ENCODE measurements at regions not wholly inside any gene's neighbourhood (a gene's known extent, or its start where the extent isn't known, plus 50 kb on each side); places are given as distances from the start of the nearest gene placed in this dataset.
"Not testable (repeated sequence)": the region's sequence is repeated elsewhere in the genome, so short reads cannot be mapped to it uniquely, and the experiment has no call there.

GRCh38 chr14:30462358-30462757, 96.6 kb upstream of the G2E3 start:
- H3K27me3 ChIP-seq = no peaks in the 10 kb centered on the region
- H4K20me1 ChIP-seq = no peaks in the 10 kb centered on the region
- TF ChIP-seq Cebpa-rat (IDR thresholded peaks at IDR 0.05) = no peak
- no peaks in the 10 kb centered on the region for H3K9me3 ChIP-seq
- no peaks in the 10 kb centered on the region for H3K36me3 ChIP-seq
- no peak overlapping the region for H3K27ac ChIP-seq
- H3K4me1 ChIP-seq = no peaks in the 10 kb centered on the region
- no peak overlapping the region for H3K4me3 ChIP-seq
- H3K4me2 ChIP-seq = no peak overlapping the region
- no peak overlapping the region for H3K9ac ChIP-seq

DNA sequence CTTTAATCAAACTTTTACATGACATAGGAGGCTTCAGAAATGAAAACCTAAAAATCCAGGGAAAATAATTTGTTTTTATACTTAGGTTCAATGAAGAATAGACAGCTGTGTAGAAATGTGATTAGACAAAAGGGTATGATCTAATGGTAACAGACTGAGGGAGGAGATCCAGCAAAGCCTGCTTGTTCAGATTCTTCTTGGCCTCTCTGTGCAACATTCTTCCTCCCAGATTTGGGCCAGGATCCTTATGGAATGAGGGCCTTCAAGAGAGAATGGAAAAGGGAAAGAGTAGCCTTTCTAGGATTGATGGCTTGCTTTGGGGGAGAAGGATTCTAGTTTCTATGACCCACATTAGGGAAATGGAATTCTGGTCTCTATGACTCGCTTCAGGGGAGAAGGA, 94.5 kb upstream of the G2E3 start:
- Histone ChIP-seq H3K36me3 (no peaks in the 10 kb centered on the region), H3K27me3 (no peaks in the 10 kb centered on the region), H3K9me3 (no peaks in the 10 kb centered on the region), H3K9ac (no peak overlapping the region), H3K4me1 (no peaks in the 10 kb centered on the region), H4K20me1 (no peaks in the 10 kb centered on the region), H3K4me3 (no peak overlapping the region), H3K4me2 (no peak overlapping the region), H3K27ac (no peak overlapping the region)
- TF ChIP-seq Cebpa-rat (IDR thresholded peaks at IDR 0.05) = no peak

- no peak overlapping the region for H3K4me3 ChIP-seq
- H3K4me1 ChIP-seq = no peaks in the 10 kb centered on the region
- no peak overlapping the region for H3K4me2 ChIP-seq
- no peaks in the 10 kb centered on the region for H3K36me3 ChIP-seq
- H3K9ac ChIP-seq = no peak overlapping the region
- no peak overlapping the region for H3K27ac ChIP-seq
- H3K27me3 ChIP-seq = no peaks in the 10 kb centered on the region
- no peaks in the 10 kb centered on the region for H3K9me3 ChIP-seq
- TF ChIP-seq Cebpa-rat (IDR thresholded peaks at IDR 0.05) = peak; percentile 86; the same call in 1 of the 2 replicates
- no peaks in the 10 kb centered on the region for H4K20me1 ChIP-seq
Measured at GRCh38 chr14:30468354-30468753, 90.6 kb upstream of the G2E3 start.

DNA sequence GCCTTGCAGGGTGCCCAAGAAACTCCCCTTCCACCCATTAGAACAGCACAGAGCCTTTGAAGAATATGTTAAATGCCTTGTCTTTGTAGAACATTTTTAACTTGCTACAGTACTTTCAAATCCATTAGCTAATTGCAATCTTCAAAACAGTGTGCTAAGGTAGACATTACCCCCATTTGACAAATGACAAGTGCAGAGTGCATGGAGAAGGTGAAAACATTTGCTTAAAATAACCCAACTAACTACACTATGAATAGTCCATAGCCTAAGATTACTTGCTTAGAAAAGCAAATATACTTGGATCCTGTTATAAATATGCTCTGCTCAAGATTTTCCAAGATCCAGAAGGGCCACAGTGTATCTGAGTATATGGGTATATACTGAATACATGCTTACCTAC, 87.0 kb upstream of the G2E3 start:
- Histone ChIP-seq H4K20me1 (no peaks in the 10 kb centered on the region), H3K36me3 (no peaks in the 10 kb centered on the region), H3K4me3 (no peak overlapping the region), H3K9me3 (no peaks in the 10 kb centered on the region), H3K27ac (no peak overlapping the region), H3K27me3 (no peaks in the 10 kb centered on the region), H3K4me2 (no peak overlapping the region), H3K4me1 (no peaks in the 10 kb centered on the region), H3K9ac (no peak overlapping the region)
- TF ChIP-seq Cebpa-rat (IDR thresholded peaks at IDR 0.05) = no peak

DNA sequence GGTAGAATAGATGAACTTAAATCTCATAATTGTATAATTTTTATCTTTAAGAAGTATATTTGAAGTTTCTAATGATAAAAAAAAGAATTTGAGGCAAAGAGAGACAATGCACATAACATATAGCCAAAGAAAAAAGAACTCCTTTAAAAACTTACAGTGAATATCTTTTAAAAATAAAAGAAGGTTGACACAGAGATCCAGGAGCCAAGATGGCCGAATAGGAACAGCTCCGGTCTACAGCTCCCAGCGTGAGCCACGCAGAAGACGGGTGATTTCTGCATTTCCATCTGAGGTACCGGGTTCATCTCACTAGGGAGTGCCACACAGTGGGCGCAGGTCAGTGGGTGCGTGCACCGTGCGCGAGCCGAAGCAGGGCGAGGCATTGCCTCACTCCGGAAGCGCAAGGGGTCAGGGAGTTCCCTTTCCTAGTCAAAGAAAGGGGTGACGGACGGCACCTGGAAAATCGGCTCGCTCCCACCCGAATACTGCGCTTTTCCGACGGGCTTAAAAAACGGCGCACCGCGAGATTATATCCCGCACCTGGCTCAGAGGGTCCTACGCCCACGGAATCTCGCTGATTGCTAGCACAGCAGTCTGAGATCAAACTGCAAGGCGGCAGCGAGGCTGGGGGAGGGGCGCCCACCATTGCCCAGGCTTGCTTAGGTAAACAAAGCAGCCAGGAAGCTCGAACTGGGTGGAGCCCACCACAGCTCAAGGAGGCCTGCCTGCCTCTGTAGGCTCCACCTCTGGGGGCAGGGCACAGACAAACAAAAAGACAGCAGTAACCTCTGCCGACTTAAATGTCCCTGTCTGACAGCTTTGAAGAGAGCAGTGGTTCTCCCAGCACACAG, 84.9 kb upstream of the G2E3 start:
- H3K9ac ChIP-seq = not testable (repeated sequence)

GRCh38 chr14:30482276-30482675, 76.7 kb upstream of the G2E3 start:
- Histone ChIP-seq H3K4me1 (no peaks in the 10 kb centered on the region), H3K27me3 (no peaks in the 10 kb centered on the region), H3K9me3 (no peaks in the 10 kb centered on the region), H4K20me1 (no peaks in the 10 kb centered on the region), H3K36me3 (no peaks in the 10 kb centered on the region), H3K4me3 (no peak overlapping the region), H3K4me2 (no peak overlapping the region), H3K9ac (no peak overlapping the region), H3K27ac (no peak overlapping the region)
- TF ChIP-seq Cebpa-rat (IDR thresholded peaks at IDR 0.05) = no peak

More for the DNA sequence above, 84.9 kb upstream of the G2E3 start:
- not testable (repeated sequence) for H4K20me1 ChIP-seq, H3K4me1 ChIP-seq, H3K27ac ChIP-seq, H3K9me3 ChIP-seq, H3K36me3 ChIP-seq, H3K4me3 ChIP-seq, H3K4me2 ChIP-seq, H3K27me3 ChIP-seq

DNA sequence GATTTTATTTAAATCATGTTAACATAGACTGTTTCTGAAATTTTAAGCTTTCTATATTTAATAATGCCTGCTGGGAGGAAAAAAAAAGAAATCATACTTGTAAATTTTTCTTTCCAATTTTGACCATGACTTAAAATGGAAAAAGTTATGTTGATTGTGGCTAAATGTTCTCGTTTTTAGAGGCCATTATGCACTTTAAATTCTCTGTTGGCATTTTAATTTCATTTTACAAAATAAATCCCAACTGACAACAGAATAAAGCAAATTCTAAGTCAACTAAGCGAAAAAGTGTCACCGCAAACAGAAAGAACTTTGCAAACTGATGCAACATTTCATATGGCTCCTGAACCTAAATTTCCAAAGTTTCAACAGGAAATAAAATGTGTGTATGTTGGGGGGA, 74.8 kb upstream of the G2E3 start:
- no peaks in the 10 kb centered on the region for H4K20me1 ChIP-seq
- no peaks in the 10 kb centered on the region for H3K27me3 ChIP-seq
- no peak for TF ChIP-seq Cebpa-rat (IDR thresholded peaks at IDR 0.05)
- H3K36me3 ChIP-seq = no peaks in the 10 kb centered on the region
- H3K4me3 ChIP-seq = no peak overlapping the region
- no peaks in the 10 kb centered on the region for H3K4me1 ChIP-seq
- H3K4me2 ChIP-seq = no peak overlapping the region
- H3K27ac ChIP-seq = no peak overlapping the region
- H3K9ac ChIP-seq = no peak overlapping the region
- H3K9me3 ChIP-seq = no peaks in the 10 kb centered on the region

DNA sequence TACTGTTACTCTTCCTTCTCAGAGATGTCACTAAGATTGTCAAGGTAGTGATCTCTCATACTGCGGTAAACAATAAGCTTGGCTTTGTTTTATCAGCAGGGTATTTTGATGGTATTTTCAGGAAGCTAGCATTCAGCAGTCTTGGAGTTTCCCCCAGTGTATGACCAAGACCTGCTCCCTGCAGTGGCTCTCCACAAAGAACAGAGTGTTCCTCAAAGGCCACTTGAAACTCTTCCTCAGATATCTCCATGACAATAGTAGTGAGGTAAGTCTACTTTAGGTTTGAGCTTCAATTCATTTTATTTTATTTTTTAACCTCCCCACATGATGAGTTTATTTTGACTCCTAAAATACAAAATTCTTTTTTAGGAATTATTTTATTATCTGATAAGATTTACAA, 74.0 kb upstream of the G2E3 start:
- Histone ChIP-seq H3K4me3 (no peak overlapping the region), H3K9me3 (no peaks in the 10 kb centered on the region), H3K9ac (no peak overlapping the region), H3K27ac (no peak overlapping the region), H3K27me3 (no peaks in the 10 kb centered on the region), H3K4me2 (no peak overlapping the region), H3K36me3 (no peaks in the 10 kb centered on the region), H4K20me1 (no peaks in the 10 kb centered on the region), H3K4me1 (no peaks in the 10 kb centered on the region)
- TF ChIP-seq Cebpa-rat (IDR thresholded peaks at IDR 0.05) = no peak

DNA sequence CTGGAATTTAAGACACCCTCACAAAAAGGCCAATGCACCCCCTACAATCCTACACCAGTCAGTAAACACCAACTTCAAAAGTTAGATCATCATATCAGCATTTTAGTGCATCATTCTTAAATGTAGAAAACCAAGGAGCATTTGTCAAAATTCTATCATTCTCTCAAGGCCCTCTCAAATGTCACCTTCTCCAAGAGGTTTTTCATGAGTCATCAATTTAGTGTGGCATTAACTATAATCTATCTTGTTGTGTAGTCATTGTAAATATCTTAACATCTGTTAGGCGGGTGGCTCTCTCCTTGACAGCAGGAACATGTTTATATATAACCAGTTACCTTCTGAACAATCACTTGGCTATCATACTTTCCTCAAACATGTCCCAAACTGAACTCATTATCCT, 62.1 kb upstream of the G2E3 start:
- H3K4me2 ChIP-seq = no peak overlapping the region
- no peak for TF ChIP-seq Cebpa-rat (IDR thresholded peaks at IDR 0.05)
- H3K36me3 ChIP-seq = no peaks in the 10 kb centered on the region
- no peak overlapping the region for H3K27ac ChIP-seq
- no peak overlapping the region for H3K9ac ChIP-seq
- no peaks in the 10 kb centered on the region for H3K27me3 ChIP-seq
- no peaks in the 10 kb centered on the region for H4K20me1 ChIP-seq
- no peak overlapping the region for H3K4me3 ChIP-seq
- H3K9me3 ChIP-seq = no peaks in the 10 kb centered on the region
- no peaks in the 10 kb centered on the region for H3K4me1 ChIP-seq

DNA sequence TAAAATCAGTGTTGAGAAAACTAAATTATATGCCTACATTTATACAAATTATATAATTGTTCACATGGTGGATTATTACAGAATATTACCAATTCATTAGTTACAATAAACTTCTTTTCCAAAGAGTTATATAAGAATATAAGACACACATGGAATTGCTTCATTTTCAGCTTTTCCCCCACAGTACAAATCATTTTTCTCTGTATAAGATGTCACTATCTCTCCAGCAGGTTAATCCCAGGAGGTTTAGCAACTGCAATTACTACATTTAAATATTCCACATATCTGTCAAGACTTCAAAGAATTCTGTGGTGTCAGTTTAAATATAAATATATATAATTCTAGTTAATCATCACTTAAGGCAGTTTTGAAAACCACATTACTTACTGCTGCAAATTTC, 59.6 kb upstream of the G2E3 start:
- Histone ChIP-seq H4K20me1 (no peaks in the 10 kb centered on the region), H3K36me3 (no peaks in the 10 kb centered on the region), H3K9ac (no peak overlapping the region), H3K4me1 (no peaks in the 10 kb centered on the region), H3K4me2 (no peak overlapping the region), H3K9me3 (no peaks in the 10 kb centered on the region), H3K27me3 (no peaks in the 10 kb centered on the region), H3K27ac (no peak overlapping the region), H3K4me3 (no peak overlapping the region)
- TF ChIP-seq Cebpa-rat (IDR thresholded peaks at IDR 0.05) = no peak

DNA sequence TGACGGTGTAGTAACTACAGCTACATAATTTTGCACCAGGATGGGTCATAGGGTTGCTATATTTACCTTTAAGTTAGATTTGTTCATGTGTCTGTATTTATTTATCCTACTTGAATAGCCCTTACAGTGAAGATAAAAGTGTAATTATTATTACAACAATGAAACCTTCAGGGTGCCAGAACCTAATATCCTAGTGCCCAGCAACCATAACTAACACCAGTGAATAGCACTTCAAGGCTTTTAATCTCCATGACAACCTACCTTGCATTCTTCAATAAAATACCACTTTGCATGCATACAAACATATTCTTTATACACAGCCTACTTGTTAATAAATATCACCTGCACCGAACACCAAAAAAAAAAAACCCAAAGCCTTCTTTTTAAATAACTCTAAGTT, 58.7 kb upstream of the G2E3 start:
- Histone ChIP-seq H3K4me2 (no peak overlapping the region), H3K36me3 (no peaks in the 10 kb centered on the region), H3K4me1 (no peaks in the 10 kb centered on the region), H3K27ac (no peak overlapping the region), H4K20me1 (no peaks in the 10 kb centered on the region), H3K4me3 (no peak overlapping the region), H3K9ac (no peak overlapping the region), H3K9me3 (no peaks in the 10 kb centered on the region), H3K27me3 (no peaks in the 10 kb centered on the region)
- TF ChIP-seq Cebpa-rat (IDR thresholded peaks at IDR 0.05) = no peak
